LoVo (cell line): ENCODE measurements at regions not wholly inside any gene's neighbourhood (a gene's known extent, or its start where the extent isn't known, plus 50 kb on each side); places are given as distances from the start of the nearest gene placed in this dataset.
A peak's percentile ranks its signal among the peaks of the same experiment; 100 is the strongest.

ENCODE experiments used
- DNase-seq: peaks from one replicate; pipeline ENCODE4 v3.0.0-alpha.2; 2016; ENCODE audit warnings: low spot score

- DNase-seq = peak; percentile 28
Observed at GRCh38 chr4:104418286-104418685, 76.4 kb downstream of the CXXC4 start.

DNA sequence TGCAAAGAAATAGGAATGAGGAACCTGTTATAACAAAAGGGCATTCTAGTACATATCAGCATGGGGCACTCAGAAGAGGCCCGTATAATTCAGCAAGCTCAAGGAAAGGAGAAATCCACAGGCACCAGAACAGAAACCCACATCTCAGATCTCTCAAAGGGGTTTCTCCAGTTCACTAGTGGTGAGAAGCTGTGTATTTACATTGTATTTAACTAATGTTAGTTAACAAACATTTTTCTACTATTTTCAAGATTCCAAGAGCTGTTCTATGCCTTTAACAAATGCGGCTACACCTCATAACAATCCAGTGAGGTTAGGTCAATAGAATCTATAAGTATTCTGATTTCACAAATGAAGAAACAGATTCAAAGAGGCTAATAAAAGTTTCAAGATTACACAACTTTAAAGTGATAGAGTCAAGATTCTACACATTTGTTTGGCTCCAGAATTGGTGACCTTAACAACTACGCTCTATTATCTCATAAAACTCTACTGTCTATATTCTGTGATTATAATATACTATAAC is 77.3 kb downstream of the CXXC4 start:
- no peak for DNase-seq

DNA sequence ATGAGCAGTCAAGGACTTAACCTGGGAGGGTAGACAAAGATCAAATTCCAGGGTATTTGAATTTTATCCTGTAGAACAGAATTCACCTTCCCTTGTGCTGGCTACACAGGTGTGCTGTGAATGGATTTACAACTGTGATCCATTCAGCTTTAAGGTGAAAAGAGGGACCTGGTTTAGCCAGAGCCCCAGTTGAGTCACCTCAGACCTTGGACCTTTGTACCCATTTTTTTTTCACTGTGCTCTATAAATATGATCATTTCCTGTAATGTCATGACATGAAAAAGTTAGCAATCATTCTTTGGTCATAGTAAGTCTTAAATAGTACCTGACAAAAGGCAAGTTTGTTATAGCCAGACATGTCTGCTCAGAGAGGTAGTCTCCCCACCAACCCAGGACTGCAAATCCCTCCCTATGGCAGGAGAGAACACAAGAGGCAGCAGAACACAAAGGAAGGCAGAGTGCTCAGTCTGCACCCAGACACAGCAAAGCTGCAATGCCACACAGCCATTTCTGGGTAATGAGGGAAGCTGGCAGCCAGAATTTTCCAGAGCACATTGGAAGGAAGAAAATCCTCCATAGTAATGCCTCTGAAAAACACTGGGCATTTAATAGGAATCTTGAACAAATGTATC is 77.9 kb downstream of the CXXC4 start:
- DNase-seq = peak; percentile 68

DNA sequence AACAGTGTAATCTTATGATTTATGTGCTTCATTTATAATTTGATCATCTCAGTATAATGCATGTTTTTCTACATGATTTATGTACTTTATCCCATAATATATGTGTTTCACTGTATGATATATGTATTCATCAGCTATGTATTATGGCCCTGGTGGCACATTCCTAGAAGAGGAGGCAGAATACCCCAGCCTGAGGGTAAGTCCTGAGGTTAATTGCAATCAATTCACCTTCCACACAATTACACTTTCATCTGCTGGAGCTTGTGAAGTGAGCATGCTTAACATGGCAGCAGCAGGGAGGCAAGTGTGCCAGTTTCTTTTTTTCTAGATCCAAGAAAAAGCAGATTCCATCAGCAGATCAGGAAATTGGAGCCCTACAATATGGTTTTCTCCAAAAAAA is 81.2 kb downstream of the CXXC4 start:
- no peak for DNase-seq

GRCh38 chr4:104412344-104412743 is 82.3 kb downstream of the CXXC4 start:
- DNase-seq = no peak

- DNase-seq = no peak
Observed at GRCh38 chr4:104411502-104411901, 83.2 kb downstream of the CXXC4 start.

GRCh38 chr4:104408878-104409277 is 85.8 kb downstream of the CXXC4 start:
- no peak for DNase-seq

DNA sequence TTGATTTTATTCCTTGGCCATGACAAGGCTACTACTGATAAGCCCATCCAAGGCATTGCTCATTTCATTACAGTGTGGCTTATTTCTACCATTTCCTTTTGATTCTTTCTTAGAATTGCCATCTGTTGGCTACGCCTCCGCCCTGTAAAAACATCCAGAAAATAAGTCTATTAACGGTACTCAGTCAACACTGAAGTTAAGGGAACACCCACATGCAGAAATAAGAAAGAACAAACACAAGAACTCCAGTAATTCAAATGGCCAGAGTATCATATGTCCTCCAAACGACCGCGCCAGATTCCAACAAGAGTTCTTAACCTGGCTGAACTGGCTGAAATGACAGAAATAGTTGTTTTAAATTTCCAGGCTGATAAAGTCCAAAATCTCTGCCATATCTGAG is 90.3 kb downstream of the CXXC4 start:
- no peak for DNase-seq

- DNase-seq = no peak
Observed at GRCh38 chr4:104395168-104395614, 99.5 kb downstream of the CXXC4 start.

DNA sequence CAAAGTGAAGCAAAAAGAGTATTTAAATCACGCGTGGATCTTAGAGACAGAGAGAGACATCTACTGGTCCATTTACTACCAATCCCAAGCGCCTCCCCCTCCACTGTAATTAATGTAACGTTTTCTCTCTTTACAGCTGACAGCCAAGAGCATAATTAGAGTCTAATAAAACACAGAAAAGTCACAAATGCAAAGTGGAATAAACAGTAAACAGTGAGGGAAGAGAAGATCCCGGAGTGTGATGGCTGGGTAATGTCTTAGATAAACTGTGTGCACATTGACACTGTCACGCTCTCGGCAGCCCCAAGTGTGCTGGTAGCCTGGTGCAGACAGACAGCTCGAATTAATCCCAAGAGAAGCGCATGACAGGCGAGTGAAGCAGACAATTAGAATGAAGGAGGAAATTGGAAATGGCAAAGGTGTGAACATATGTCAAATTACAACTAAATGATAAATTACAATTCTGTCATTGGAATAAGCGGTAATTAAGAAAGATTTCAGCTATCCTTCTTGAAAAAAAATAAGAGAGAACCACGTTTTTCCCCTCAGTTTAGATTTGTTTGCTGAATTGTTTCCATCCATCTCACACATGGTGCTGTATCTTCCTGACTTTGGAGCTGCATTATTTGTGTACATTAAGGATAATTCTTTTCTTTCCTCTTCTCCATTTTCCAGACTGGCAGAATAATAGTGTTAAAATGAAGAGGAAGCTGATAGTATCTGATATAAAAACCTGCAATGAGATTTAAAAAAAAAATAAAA is 100.1 kb downstream of the CXXC4 start:
- no peak for DNase-seq

DNA sequence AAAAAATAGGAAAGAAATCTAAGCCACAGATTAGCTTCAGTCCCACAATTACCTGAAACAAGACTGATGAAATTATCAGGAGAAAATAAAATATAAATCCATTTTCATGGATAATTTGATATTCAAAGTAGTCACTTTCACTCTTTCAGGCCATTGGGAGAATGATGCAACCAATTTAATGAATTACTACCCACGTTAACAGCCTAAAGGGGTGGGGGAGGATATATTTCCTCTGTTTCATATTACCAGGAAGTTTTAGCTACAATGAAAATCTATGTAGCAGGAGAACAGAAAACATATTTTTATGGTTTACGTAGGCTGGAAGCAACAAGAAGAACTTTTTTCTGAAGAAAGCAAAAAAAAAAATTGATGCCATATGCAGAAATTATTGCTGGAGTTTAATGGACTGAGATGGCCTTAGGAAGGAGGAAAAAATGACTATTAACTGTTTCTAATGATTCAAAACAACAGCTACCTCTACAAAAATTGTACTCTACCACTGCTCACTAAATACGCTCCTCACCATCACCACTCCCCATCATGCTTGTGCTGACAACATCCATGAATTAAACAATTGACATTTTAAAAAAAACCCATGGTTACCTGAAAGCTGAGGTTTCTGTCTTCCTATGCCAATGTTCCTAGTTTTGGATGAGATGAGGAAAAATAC is 100.9 kb downstream of the CXXC4 start:
- no peak for DNase-seq

GRCh38 chr4:104385713-104386112 is 109.0 kb downstream of the CXXC4 start:
- no peak for DNase-seq

DNA sequence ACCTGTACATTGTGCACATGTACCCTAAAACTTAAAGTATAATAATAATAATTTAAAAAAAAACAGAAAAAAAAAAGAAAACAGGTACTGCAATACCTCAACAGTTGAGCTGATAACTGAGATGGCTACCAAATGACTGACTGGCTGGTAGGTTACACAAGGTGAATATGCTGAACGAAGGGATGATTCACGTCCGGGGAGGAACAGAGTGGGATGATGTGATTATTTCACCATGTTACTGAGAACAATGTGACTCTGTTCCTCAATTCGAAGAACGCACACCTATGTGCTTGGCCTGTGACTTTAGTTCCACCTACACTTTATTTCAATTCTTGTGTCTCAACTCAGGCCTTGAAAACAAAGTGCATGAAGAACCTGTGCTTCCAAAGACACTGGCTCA is 111.7 kb downstream of the CXXC4 start:
- no peak for DNase-seq

GRCh38 chr4:104381729-104382128 is 113.0 kb downstream of the CXXC4 start:
- no peak for DNase-seq

GRCh38 chr4:104365618-104366017 is 129.1 kb downstream of the CXXC4 start:
- DNase-seq = no peak

DNA sequence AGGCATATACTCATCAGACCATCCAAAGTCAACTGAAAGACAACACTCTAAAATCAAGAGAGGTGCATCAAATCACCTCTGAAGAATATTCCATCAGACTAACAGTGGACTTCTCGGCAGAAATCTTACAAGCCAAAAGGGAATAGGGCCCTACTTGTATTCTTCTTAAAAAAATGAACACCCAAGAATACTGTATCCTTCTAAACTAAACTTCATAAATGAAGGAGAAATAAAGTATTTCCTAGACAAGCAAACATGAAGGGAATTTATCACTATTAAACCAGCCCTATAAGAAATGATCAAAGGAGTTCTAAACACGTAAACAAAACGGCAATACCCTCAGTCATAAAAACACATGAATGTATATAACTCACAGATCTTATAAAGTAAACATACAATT is 141.2 kb downstream of the CXXC4 start:
- no peak for DNase-seq

GRCh38 chr4:104352211-104352610 is 142.5 kb downstream of the CXXC4 start:
- DNase-seq = no peak

GRCh38 chr4:104351706-104352105 is 143.0 kb downstream of the CXXC4 start:
- no peak for DNase-seq

DNA sequence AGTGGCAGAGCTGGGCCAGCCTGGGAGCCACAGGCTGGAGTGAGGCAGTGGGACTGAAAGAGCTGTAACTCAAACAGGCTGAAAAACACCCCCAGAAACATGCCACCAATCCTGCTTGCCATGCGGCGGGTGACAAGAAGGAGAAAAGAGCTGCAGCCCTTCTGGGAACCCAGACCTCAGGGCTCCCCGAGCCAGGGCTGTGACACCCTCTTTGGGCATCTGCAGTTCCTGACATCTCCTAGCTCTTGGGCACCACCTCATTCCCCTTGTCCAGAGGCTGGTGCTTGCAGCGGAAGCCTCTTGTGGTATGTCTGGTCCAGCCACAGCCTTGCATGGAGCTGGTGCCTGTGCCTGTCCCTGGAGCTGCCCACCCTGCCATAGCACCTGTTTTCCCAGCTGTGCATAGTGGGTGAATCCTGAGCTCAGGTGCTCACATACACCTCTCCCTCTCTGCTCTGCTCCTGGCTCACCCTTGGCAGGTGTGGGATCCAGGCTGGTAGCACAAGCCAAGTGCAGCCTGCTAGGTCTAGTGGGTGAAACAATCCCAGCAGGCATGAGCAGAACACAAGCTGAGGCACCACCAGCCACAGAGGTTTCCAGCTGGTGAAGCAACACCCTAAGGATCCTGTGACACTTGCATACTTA is 149.0 kb downstream of the CXXC4 start:
- DNase-seq = no peak

DNA sequence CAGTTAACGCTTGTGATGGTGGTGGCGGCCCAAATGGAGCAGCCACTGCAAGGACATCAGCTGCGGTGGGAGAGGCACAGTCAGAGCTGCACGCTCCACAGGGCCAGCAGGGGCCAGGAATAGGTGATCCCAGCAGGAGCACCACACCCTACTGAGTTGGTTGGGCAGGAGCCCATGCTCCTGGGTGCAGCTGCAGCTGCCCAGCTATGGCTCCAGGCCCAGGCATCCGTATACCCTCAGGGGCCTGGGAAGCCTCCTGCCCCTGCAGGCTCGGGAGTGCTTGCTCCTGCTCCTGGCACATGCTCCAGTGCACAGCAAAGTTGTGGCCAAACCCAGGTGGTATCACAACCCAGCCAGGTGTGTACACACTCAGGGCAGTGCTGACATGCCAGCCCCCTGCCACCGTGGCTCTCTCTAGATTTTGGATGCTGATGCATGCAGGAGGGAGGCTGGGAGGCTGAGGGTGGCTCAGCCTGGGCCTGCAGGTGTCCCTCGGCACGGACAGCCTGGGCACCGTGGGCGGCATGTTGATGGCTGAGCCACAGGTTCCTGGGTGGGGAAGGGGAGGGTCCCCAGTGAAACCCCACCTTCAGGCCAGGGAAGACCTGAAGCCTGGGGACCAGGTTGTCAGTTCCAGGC is 150.2 kb downstream of the CXXC4 start:
- no peak for DNase-seq

DNA sequence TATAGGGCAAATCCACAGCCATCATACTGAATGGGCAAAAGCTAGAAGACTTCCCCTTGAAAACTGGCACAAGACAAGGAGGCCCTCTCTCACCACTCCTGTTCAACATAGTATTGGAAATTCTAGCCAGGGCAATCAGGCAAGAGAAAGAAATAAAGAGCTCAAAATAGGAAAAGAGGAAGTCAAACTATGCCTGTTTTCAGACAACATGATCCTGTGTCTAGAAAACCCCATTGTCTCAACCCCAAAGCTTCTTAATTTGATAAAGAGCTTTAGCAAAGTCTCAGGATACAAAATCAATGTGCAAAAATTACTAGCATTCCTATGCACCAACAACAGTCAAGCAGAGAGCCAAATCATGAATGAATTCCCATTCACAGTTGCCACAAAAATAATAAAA is 160.3 kb downstream of the CXXC4 start:
- DNase-seq = no peak
